PC-3 (cell line): ENCODE measurements at regions not wholly inside any gene's neighbourhood (a gene's known extent, or its start where the extent isn't known, plus 50 kb on each side); places are given as distances from the start of the nearest gene placed in this dataset.
A peak's percentile ranks its signal among the peaks of the same experiment; 100 is the strongest.

Experiments used
- CTCF ChIP-seq: fragments of 300-600 bp; sonication (generic); conservative IDR thresholded peaks from 2 replicates; pipeline ENCODE4 v1.5.1; 2017; ENCODE audit warnings: antibody characterized with exemption, low read depth, mild to moderate bottlenecking, low read length
- EZH2 ChIP-seq: fragments of 300-600 bp; sonication (generic); IDR thresholded peaks from one replicate; pipeline ENCODE4 v1.6.1; 2017; ENCODE audit warnings: antibody characterized with exemption, mild to moderate bottlenecking, low read length; ENCODE audit not compliant: unreplicated experiment

DNA sequence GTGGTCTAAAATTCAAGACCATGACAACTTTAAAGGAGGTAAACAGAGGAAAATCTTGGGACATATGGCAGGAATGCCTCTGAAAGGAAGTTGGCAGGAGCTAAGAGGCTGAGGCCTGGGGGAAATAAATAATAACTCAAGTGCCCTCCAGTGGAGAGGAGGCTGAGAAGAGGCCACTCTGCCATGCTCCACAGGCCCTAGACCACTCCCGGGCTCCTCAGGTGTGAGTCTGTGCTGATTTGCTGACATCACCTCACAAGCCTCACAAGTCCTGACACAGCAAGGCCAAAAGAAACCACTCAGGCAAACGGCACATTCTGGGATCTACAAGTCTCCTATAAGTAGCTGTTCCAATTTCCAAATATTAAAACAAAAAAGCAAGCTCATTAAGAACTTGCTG lies 91.0 kb upstream of the RIPOR2 start:
- TF ChIP-seq EZH2: no peak
- TF ChIP-seq CTCF: 0 out of 2 replicates have a peak, but pooled peaks have one; percentile 7
